ENCODE measurements at regions not wholly inside any gene's neighbourhood (a gene's known extent, or its start where the extent isn't known, plus 50 kb on each side); places are given as distances from the start of the nearest gene placed in this dataset.

DNA sequence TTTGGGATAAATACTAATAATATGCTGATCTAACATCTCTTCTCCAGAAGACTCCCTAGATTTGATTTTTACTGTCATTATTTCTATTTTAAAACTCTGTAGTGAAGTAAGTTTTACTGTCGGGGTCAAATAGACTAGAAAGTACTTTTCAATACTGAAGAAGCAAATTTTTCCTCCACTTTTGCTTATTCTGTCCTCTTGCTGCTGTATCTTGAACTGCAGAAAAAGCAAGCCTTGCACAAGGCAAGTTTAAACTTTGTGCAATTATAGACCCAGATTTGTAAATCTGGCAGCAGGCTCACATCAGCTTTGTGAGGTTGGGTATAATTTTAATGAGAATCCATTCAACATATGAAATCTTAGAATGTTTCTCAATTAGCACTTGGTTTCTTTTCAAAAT is 151.1 kb upstream of the ETS2 start:
- BruUV-seq (replicated peaks): no TSS peak
- intact Hi-C loops (cut with micrococcal nuclease): no loop called here
- H2AFZ ChIP-seq (ENCODE audit: low read depth, low read length): no peak overlapping the region
- no peaks in the 10 kb centered on the region for H3K36me3 ChIP-seq (ENCODE audit: control insufficient read depth in 2 of 2, extremely low read depth in 1 of 2, insufficient read depth in 2 of 2, low read length in 2 of 2)
- H3K9ac ChIP-seq (replicated peaks; ENCODE audit: extremely low read depth, insufficient read depth, low read length): no peak overlapping the region
- no peaks in the 10 kb centered on the region for H3K9me3 ChIP-seq (replicated peaks; ENCODE audit: control insufficient read depth, insufficient read depth, low read length)
- peaks cover 35 to 44% of the 10 kb centered on the region in 2 experiments for H3K27me3 ChIP-seq (ENCODE audit: control insufficient read depth in 2 of 2, insufficient read depth in 2 of 2, low read length in 2 of 2)
- dilution Hi-C loops (cut with MboI; ENCODE audit: extremely low pct_ligation_motif_present, low sequenced_read_pairs): no loop called here
- ChIA-PET POLR2A (no interaction called here), CTCF (no interaction called here)
- no peak overlapping the region for H3K27ac ChIP-seq (ENCODE audit: insufficient read depth, low read depth, low read length)
- no peaks in the 10 kb centered on the region for H3K79me2 ChIP-seq (ENCODE audit: control insufficient read depth, insufficient read depth, low read length)
- FAIRE-seq (no peak), DNase-seq (ENCODE audit: low read depth, low spot score) (no peak)
- H3K4me3 ChIP-seq (replicated peaks in 1 of 3; ENCODE audit: insufficient read depth in 1 of 3, low read depth in 1 of 3, low read length in 3 of 3): no peak overlapping the region
- no peaks in the 10 kb centered on the region for H3K4me1 ChIP-seq (ENCODE audit: control insufficient read depth, extremely low read depth, insufficient read depth, low read length)
- no peaks in the 10 kb centered on the region for H4K20me1 ChIP-seq (replicated peaks; ENCODE audit: control insufficient read depth, extremely low read depth, insufficient read depth, low read length)
- no peak overlapping the region for H3K4me2 ChIP-seq (ENCODE audit: insufficient read depth, low read length)
- H3K9me1 ChIP-seq (replicated peaks; ENCODE audit: control insufficient read depth, extremely low read depth, insufficient read depth, low read length): no peaks in the 10 kb centered on the region
- TF ChIP-seq, protein P1, sequence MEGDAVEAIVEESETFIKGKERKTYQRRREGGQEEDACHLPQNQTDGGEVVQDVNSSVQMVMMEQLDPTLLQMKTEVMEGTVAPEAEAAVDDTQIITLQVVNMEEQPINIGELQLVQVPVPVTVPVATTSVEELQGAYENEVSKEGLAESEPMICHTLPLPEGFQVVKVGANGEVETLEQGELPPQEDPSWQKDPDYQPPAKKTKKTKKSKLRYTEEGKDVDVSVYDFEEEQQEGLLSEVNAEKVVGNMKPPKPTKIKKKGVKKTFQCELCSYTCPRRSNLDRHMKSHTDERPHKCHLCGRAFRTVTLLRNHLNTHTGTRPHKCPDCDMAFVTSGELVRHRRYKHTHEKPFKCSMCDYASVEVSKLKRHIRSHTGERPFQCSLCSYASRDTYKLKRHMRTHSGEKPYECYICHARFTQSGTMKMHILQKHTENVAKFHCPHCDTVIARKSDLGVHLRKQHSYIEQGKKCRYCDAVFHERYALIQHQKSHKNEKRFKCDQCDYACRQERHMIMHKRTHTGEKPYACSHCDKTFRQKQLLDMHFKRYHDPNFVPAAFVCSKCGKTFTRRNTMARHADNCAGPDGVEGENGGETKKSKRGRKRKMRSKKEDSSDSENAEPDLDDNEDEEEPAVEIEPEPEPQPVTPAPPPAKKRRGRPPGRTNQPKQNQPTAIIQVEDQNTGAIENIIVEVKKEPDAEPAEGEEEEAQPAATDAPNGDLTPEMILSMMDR (IDR thresholded peaks at IDR 0.05; ENCODE audit: extremely low read depth in 1 of 2, insufficient read depth in 1 of 2, low read depth in 1 of 2, low read length in 2 of 2): no peak
- TF ChIP-seq POLR2A (IDR thresholded peaks at IDR 0.05; ENCODE audit: low read depth, low read length) (no peak), JUN (IDR thresholded peaks at IDR 0.05; ENCODE audit: borderline replicate concordance, insufficient read depth, insufficient read length, low read depth) (no peak), POLR2AphosphoS5 (IDR thresholded peaks at IDR 0.05; ENCODE audit: insufficient read depth, low read depth, low read length) (no peak), MYC (IDR thresholded peaks at IDR 0.05; ENCODE audit: low read depth, low read length) (no peak), FOS (IDR thresholded peaks at IDR 0.05; ENCODE audit: borderline replicate concordance, insufficient read depth, low read length) (no peak), GATA2 (IDR thresholded peaks at IDR 0.05; ENCODE audit: insufficient read depth, insufficient read length, low read depth, low read length) (no peak)
- TF ChIP-seq, protein P2, sequence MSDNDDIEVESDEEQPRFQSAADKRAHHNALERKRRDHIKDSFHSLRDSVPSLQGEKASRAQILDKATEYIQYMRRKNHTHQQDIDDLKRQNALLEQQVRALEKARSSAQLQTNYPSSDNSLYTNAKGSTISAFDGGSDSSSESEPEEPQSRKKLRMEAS (IDR thresholded peaks at IDR 0.05; ENCODE audit: insufficient read depth, insufficient read length): no peak

Measured in endothelial cell of umbilical vein (primary cell).